ENCODE measurements at regions not wholly inside any gene's neighbourhood (a gene's known extent, or its start where the extent isn't known, plus 50 kb on each side); places are given as distances from the start of the nearest gene placed in this dataset.

DNA sequence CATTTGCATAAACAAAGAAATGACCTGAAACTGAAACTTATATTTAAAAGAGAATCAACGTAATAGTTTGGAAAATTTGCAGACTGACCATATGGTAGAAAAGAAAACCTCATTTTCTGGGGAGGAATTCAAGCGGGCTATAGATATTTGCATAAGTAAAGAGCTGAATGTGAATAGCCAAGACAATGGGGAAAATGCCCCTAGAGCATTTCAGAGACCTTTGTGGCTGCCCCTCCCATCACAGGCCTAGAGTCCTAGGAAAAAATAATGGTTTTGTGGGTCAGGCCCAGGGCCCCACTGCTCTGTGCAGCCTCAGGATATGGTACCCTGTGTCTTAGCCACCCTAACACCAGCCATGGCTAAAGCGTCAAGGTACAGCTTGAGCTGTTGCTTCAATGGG, 480.6 kb upstream of the MBL2 start:
- TF ChIP-seq, protein P1, sequence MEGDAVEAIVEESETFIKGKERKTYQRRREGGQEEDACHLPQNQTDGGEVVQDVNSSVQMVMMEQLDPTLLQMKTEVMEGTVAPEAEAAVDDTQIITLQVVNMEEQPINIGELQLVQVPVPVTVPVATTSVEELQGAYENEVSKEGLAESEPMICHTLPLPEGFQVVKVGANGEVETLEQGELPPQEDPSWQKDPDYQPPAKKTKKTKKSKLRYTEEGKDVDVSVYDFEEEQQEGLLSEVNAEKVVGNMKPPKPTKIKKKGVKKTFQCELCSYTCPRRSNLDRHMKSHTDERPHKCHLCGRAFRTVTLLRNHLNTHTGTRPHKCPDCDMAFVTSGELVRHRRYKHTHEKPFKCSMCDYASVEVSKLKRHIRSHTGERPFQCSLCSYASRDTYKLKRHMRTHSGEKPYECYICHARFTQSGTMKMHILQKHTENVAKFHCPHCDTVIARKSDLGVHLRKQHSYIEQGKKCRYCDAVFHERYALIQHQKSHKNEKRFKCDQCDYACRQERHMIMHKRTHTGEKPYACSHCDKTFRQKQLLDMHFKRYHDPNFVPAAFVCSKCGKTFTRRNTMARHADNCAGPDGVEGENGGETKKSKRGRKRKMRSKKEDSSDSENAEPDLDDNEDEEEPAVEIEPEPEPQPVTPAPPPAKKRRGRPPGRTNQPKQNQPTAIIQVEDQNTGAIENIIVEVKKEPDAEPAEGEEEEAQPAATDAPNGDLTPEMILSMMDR (IDR thresholded peaks at IDR 0.05) = no peak
- TF ChIP-seq POLR2A (IDR thresholded peaks at IDR 0.05) = no peak

All from gastroesophageal sphincter (tissue), 3 donors.